Activated CD4-positive, alpha-beta memory T cell treated with anti-CD3 and anti-CD28 coated beads, Interleukin-2, amount 10 ng/mL, durations not matched to agents 7 days and 5 days (primary cell): ENCODE measurements at regions not wholly inside any gene's neighbourhood (a gene's known extent, or its start where the extent isn't known, plus 50 kb on each side); places are given as distances from the start of the nearest gene placed in this dataset.
A peak's percentile ranks its signal among the peaks of the same experiment; 100 is the strongest.

ENCODE experiments used
- CTCF ChIA-PET: fragments of 350-600 bp; sonication (Branson Sonifier 250); formaldehyde crosslinking; loops from one replicate; lab custom pipeline; 2021; ENCODE audit warnings: antibody characterized with exemption, inconsistent platforms; lab: Charles Lee
- POLR2A ChIA-PET: fragments of 350-600 bp; sonication (Branson Sonifier 250); formaldehyde crosslinking; loops from one replicate; lab custom pipeline; 2021; ENCODE audit warnings: antibody characterized with exemption; lab: Charles Lee
- DNase-seq: peaks from one replicate; pipeline ENCODE4 v3.0.0-alpha.2; 2020
- H3K27ac Mint-ChIP-seq: one replicate; pipeline ENCODE4 v1.8.0; 2021; ENCODE audit warnings: mild to moderate bottlenecking, mixed read lengths
- H3K27me3 Mint-ChIP-seq: one replicate; pipeline ENCODE4 v1.8.0; 2021; ENCODE audit warnings: mixed read lengths
- H3K36me3 Mint-ChIP-seq: one replicate; pipeline ENCODE4 v1.8.0; 2021; ENCODE audit warnings: low read depth, mixed read lengths
- H3K4me1 Mint-ChIP-seq: one replicate; pipeline ENCODE4 v1.8.0; 2021; ENCODE audit warnings: mixed read lengths
- H3K4me3 Mint-ChIP-seq: one replicate; pipeline ENCODE4 v1.8.0; 2021; ENCODE audit warnings: mild to moderate bottlenecking, mixed read lengths
- H3K9me3 Mint-ChIP-seq: one replicate; pipeline ENCODE4 v1.8.0; 2021; ENCODE audit warnings: mixed read lengths

DNA sequence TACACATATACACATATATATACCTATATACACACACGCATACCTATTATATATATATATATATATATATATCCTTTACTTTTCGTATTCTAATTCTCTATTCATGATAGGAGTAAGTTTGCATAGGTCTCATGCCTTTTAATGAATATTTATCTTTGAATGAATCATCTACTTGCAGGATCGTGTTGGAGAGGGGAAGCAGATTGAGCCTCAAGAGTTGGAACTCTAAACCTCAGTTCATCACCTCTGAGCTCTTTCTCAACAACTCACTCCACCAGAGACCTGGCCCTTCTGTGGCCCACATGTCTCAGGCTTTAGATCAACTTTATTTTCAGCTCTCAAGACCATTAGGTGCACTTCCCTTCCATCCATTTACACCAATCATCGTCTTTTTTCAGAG, 490.4 kb upstream of the ID2 start:
- H3K4me3 Mint-ChIP-seq = no peak overlapping the region
- H3K36me3 Mint-ChIP-seq = no peaks in the 10 kb centered on the region
- POLR2A ChIA-PET = no interaction called here
- CTCF ChIA-PET = interaction anchor here (1.0 kb wide), 1 partner anchor 354 kb away, joined by 4 read pairs; no protein-coding TSS in a partner anchor
- no peak for DNase-seq
- H3K27me3 Mint-ChIP-seq = peaks cover 6% of the 10 kb centered on the region
- H3K4me1 Mint-ChIP-seq = no peaks in the 10 kb centered on the region
- no peaks in the 10 kb centered on the region for H3K9me3 Mint-ChIP-seq
- H3K27ac Mint-ChIP-seq = no peak overlapping the region

GRCh38 chr2:8193146-8193545, 488.7 kb upstream of the ID2 start:
- no peaks in the 10 kb centered on the region for H3K4me1 Mint-ChIP-seq
- ChIA-PET POLR2A (no interaction called here), CTCF (no interaction called here)
- no peaks in the 10 kb centered on the region for H3K9me3 Mint-ChIP-seq
- DNase-seq = no peak
- H3K36me3 Mint-ChIP-seq = no peaks in the 10 kb centered on the region
- H3K4me3 Mint-ChIP-seq = no peak overlapping the region
- H3K27me3 Mint-ChIP-seq = peaks cover 6% of the 10 kb centered on the region
- H3K27ac Mint-ChIP-seq = no peak overlapping the region

- Mint-ChIP-seq H3K4me1 (no peaks in the 10 kb centered on the region), H3K9me3 (no peaks in the 10 kb centered on the region), H3K36me3 (no peaks in the 10 kb centered on the region), H3K27ac (no peak overlapping the region), H3K27me3 (peaks cover 4% of the 10 kb centered on the region), H3K4me3 (no peak overlapping the region)
- DNase-seq = no peak
- ChIA-PET CTCF (no interaction called here), POLR2A (no interaction called here)
Observed at GRCh38 chr2:8193686-8194615, 487.9 kb upstream of the ID2 start.

GRCh38 chr2:8195784-8196183, 486.1 kb upstream of the ID2 start:
- Mint-ChIP-seq H3K36me3 (peaks cover 12% of the 10 kb centered on the region), H3K4me1 (no peaks in the 10 kb centered on the region), H3K27ac (no peak overlapping the region), H3K27me3 (peaks cover 4% of the 10 kb centered on the region), H3K9me3 (peaks cover 7% of the 10 kb centered on the region), H3K4me3 (no peak overlapping the region)
- DNase-seq = no peak
- ChIA-PET POLR2A (interaction anchor here (1.1 kb wide), 1 partner anchor 16 kb away, joined by 3 read pairs; no protein-coding TSS in a partner anchor), CTCF (no interaction called here)

DNA sequence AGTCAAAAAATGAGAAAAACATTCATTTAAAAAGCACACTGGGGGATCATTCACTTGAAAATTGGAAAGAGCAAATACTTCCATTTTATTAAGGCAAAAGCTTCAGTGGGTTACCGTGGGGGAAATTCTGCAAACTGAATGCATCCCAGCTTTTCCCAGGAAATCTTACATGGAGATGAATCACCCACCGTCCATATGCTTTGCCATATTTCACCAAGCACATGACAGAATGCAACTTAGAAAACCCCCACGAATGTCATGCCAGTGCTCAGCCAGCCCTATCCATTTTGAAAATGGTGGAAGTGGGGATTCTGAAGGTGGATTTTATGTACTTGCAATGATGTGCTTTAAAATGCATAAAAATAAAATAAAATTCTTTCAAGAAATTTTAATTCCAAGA, 485.5 kb upstream of the ID2 start:
- Mint-ChIP-seq H3K27ac (no peak overlapping the region), H3K4me1 (peaks cover 3% of the 10 kb centered on the region), H3K27me3 (peaks cover 4% of the 10 kb centered on the region), H3K4me3 (no peak overlapping the region), H3K9me3 (peaks cover 7% of the 10 kb centered on the region), H3K36me3 (peaks cover 17% of the 10 kb centered on the region)
- POLR2A ChIA-PET = no interaction called here
- DNase-seq = no peak
- CTCF ChIA-PET = no interaction called here

DNA sequence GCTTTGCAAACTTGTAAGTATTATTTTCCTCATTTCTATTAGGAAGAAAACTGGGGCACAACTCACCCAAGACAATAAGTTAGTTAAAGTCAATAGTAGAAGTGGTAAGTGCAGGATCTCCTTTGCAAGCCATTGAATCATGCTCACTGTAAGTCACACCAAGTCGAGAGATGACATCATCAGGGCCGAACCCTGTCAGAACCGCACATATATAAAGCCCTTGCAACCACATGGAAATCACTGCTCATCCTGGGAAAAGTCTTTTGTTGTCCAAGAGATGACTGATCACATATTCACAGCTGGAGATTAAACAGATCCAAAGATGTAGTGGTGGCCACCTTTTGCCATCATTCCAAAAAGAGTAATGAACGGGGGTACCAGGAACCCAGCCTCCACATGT, 484.8 kb upstream of the ID2 start:
- CTCF ChIA-PET = no interaction called here
- peaks cover 19% of the 10 kb centered on the region for H3K36me3 Mint-ChIP-seq
- H3K27me3 Mint-ChIP-seq = peaks cover 2% of the 10 kb centered on the region

DNA sequence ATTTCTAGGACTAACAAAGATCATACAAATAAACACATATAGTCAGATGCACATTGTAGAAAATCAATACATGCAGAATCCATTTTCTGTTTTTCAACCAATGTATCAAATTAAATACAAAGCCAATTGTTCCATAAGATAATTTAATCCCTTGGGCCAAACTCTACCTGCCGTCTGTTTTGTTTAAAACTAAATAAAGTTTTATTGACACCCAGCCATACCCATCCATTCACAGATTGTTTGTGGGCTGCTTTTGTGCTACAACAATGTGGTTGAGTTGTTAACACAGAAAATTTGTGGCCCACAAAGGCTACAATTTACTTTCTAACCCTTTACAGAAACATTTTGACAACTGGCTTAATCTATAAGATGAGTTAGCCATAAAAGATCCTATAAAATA, 484.0 kb upstream of the ID2 start:
- Mint-ChIP-seq H3K27ac (no peak overlapping the region), H3K36me3 (peaks cover 22% of the 10 kb centered on the region), H3K4me3 (no peak overlapping the region), H3K4me1 (peaks cover 13% of the 10 kb centered on the region), H3K27me3 (peaks cover 2% of the 10 kb centered on the region), H3K9me3 (peaks cover 7% of the 10 kb centered on the region)
- ChIA-PET POLR2A (no interaction called here), CTCF (no interaction called here)
- DNase-seq = no peak

More for the DNA sequence above, 484.8 kb upstream of the ID2 start:
- no peak for DNase-seq
- Mint-ChIP-seq H3K27ac (no peak overlapping the region), H3K4me1 (peaks cover 7% of the 10 kb centered on the region), H3K9me3 (peaks cover 7% of the 10 kb centered on the region), H3K4me3 (no peak overlapping the region)
- POLR2A ChIA-PET = no interaction called here

DNA sequence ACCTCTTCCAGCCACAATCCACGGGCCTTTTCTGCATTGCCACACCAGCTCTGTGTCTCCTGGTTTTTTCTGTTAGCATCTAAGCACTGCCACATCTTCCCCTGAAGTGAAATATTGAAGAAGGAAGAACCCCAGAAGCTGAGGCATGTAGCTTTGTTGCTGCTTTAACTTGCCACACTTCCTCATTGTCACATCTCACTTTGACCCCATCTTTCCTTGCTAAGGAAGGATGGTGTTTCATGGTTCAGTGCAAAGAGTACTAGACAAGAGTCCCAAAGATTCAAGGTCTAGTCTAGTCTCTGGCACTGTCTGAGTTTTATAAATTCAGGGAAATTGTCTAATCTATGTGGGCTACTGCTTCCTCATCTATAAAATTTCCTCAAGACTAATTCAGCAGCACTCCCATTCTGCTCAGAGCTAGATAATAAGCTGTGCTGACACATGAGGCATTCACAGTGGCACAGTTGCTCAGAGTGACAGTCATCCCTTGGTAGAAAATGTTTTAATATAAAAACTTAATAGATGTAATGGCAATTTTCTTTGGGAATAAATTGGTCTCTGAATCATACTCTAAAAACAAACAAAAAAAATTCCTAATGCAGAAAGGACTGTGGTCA, 483.0 kb upstream of the ID2 start:
- peaks cover 22% of the 10 kb centered on the region for H3K36me3 Mint-ChIP-seq
- DNase-seq = no peak
- H3K4me3 Mint-ChIP-seq = no peak overlapping the region
- ChIA-PET CTCF (no interaction called here), POLR2A (no interaction called here)
- H3K27me3 Mint-ChIP-seq = peaks cover under 1% of the 10 kb centered on the region
- peaks cover 11% of the 10 kb centered on the region for H3K9me3 Mint-ChIP-seq
- H3K4me1 Mint-ChIP-seq = peaks cover 13% of the 10 kb centered on the region
- H3K27ac Mint-ChIP-seq = no peak overlapping the region

DNA sequence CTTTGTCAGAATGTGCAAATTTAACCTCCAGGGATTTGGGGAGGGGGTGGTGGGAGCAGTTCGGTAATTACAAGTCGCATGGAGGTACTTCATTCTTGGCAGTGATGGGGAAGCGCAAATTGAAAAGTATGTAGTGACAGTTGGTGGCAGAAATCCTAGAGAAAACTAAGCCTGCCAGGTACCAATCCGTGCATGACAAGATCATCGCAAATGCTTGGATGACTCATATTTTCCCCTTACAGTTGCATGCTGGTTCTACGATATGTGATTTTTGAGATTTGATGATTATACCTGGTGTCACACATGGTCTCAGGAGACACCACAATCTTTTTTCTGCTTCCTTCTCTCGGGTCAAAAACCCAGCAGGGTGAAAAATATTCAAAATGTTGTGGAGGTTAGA, 479.7 kb upstream of the ID2 start:
- H3K27me3 Mint-ChIP-seq = no peaks in the 10 kb centered on the region
- ChIA-PET POLR2A (no interaction called here), CTCF (no interaction called here)
- H3K36me3 Mint-ChIP-seq = peaks cover 24% of the 10 kb centered on the region
- no peak overlapping the region for H3K4me3 Mint-ChIP-seq
- no peak for DNase-seq
- peaks cover 11% of the 10 kb centered on the region for H3K9me3 Mint-ChIP-seq
- H3K27ac Mint-ChIP-seq = peak overlapping the region; percentile 17
- peaks cover 13% of the 10 kb centered on the region for H3K4me1 Mint-ChIP-seq

- POLR2A ChIA-PET = no interaction called here
- Mint-ChIP-seq H3K9me3 (peaks cover 19% of the 10 kb centered on the region), H3K27me3 (no peaks in the 10 kb centered on the region), H3K36me3 (peaks cover 30% of the 10 kb centered on the region), H3K27ac (no peak overlapping the region), H3K4me3 (no peak overlapping the region), H3K4me1 (peaks cover 13% of the 10 kb centered on the region)
- CTCF ChIA-PET = no interaction called here
- no peak for DNase-seq
Observed at GRCh38 chr2:8203364-8203763, 478.5 kb upstream of the ID2 start.

- no peak overlapping the region for H3K4me3 Mint-ChIP-seq
- peaks cover 25% of the 10 kb centered on the region for H3K9me3 Mint-ChIP-seq
- ChIA-PET POLR2A (no interaction called here), CTCF (no interaction called here)
- H3K27ac Mint-ChIP-seq = no peak overlapping the region
- no peak for DNase-seq
- H3K27me3 Mint-ChIP-seq = no peaks in the 10 kb centered on the region
- H3K36me3 Mint-ChIP-seq = peaks cover 32% of the 10 kb centered on the region
- H3K4me1 Mint-ChIP-seq = peaks cover 13% of the 10 kb centered on the region
Observed at GRCh38 chr2:8204711-8205110, 477.1 kb upstream of the ID2 start.

GRCh38 chr2:8209494-8209893, 472.4 kb upstream of the ID2 start:
- ChIA-PET POLR2A (no interaction called here), CTCF (no interaction called here)
- Mint-ChIP-seq H3K27ac (no peak overlapping the region), H3K9me3 (peaks cover 22% of the 10 kb centered on the region), H3K4me1 (peaks cover 13% of the 10 kb centered on the region), H3K36me3 (peaks cover 21% of the 10 kb centered on the region), H3K27me3 (no peaks in the 10 kb centered on the region), H3K4me3 (no peak overlapping the region)
- no peak for DNase-seq

GRCh38 chr2:8211384-8211783, 470.5 kb upstream of the ID2 start:
- Mint-ChIP-seq H3K27ac (no peak overlapping the region), H3K9me3 (peaks cover 22% of the 10 kb centered on the region), H3K27me3 (no peaks in the 10 kb centered on the region)

More at GRCh38 chr2:8211384-8211783, 470.5 kb upstream of the ID2 start:
- no peak for DNase-seq
- peaks cover 14% of the 10 kb centered on the region for H3K4me1 Mint-ChIP-seq
- POLR2A ChIA-PET = interaction anchor here (1.3 kb wide), 1 partner anchor 16 kb away, joined by 3 read pairs; no protein-coding TSS in a partner anchor
- peaks cover 19% of the 10 kb centered on the region for H3K36me3 Mint-ChIP-seq
- CTCF ChIA-PET = no interaction called here
- H3K4me3 Mint-ChIP-seq = no peak overlapping the region
